Activated naive CD8-positive, alpha-beta T cell treated with anti-CD3 and anti-CD28 coated beads, Interleukin-2, amount 50 U/mL, for 24 hours (primary cell): ENCODE measurements at regions not wholly inside any gene's neighbourhood (a gene's known extent, or its start where the extent isn't known, plus 50 kb on each side); places are given as distances from the start of the nearest gene placed in this dataset.

ENCODE experiments used
- ATAC-seq: fragments of 150-1000 bp; cut with Tn5 transposase; one replicate; pipeline ENCODE4 v1.10.0; 2021
- DNase-seq: peaks from one replicate; pipeline ENCODE4 v3.0.0; 2021
- H3K27ac Mint-ChIP-seq: one replicate; pipeline ENCODE4 v1.8.0; 2021; ENCODE audit warnings: mild to moderate bottlenecking, mixed read lengths
- H3K27me3 Mint-ChIP-seq: one replicate; pipeline ENCODE4 v1.8.0; 2021; ENCODE audit warnings: mixed read lengths
- H3K36me3 Mint-ChIP-seq: one replicate; pipeline ENCODE4 v1.8.0; 2021; ENCODE audit warnings: low read depth, mixed read lengths
- H3K4me1 Mint-ChIP-seq: one replicate; pipeline ENCODE4 v1.8.0; 2021; ENCODE audit warnings: mixed read lengths
- H3K4me3 Mint-ChIP-seq: one replicate; pipeline ENCODE4 v1.8.0; 2021; ENCODE audit warnings: mild to moderate bottlenecking, moderate library complexity, mixed read lengths
- H3K9me3 Mint-ChIP-seq: one replicate; pipeline ENCODE4 v1.8.0; 2021; ENCODE audit warnings: mixed read lengths

GRCh38 chr1:186532466-186532865 is 71.6 kb upstream of the PDC start:
- Mint-ChIP-seq H3K4me1 (no peaks in the 10 kb centered on the region), H3K36me3 (no peaks in the 10 kb centered on the region), H3K4me3 (no peak overlapping the region), H3K27ac (no peak overlapping the region), H3K9me3 (peaks cover 4% of the 10 kb centered on the region), H3K27me3 (peaks cover 9% of the 10 kb centered on the region)
- ATAC-seq, result no peak
- DNase-seq, result no peak

- H3K36me3 Mint-ChIP-seq, result no peaks in the 10 kb centered on the region
- H3K9me3 Mint-ChIP-seq, result peaks cover 4% of the 10 kb centered on the region
- H3K27ac Mint-ChIP-seq, result no peak overlapping the region
- peaks cover 9% of the 10 kb centered on the region for H3K27me3 Mint-ChIP-seq
- ATAC-seq (no peak), DNase-seq (no peak)
- no peak overlapping the region for H3K4me3 Mint-ChIP-seq
- no peaks in the 10 kb centered on the region for H3K4me1 Mint-ChIP-seq
Measured at GRCh38 chr1:186531561-186532165, 70.7 kb upstream of the PDC start.

GRCh38 chr1:186530109-186530508 is 69.2 kb upstream of the PDC start:
- DNase-seq (no peak), ATAC-seq (no peak)
- H3K27me3 Mint-ChIP-seq, result peaks cover 9% of the 10 kb centered on the region
- H3K27ac Mint-ChIP-seq, result no peak overlapping the region
- peaks cover 8% of the 10 kb centered on the region for H3K9me3 Mint-ChIP-seq
- H3K36me3 Mint-ChIP-seq, result no peaks in the 10 kb centered on the region
- no peaks in the 10 kb centered on the region for H3K4me1 Mint-ChIP-seq
- H3K4me3 Mint-ChIP-seq, result no peak overlapping the region

- peaks cover 19% of the 10 kb centered on the region for H3K9me3 Mint-ChIP-seq
- DNase-seq, result no peak
- H3K27ac Mint-ChIP-seq, result no peak overlapping the region
- peaks cover 4% of the 10 kb centered on the region for H3K4me1 Mint-ChIP-seq
- H3K27me3 Mint-ChIP-seq, result no peaks in the 10 kb centered on the region
- H3K36me3 Mint-ChIP-seq, result no peaks in the 10 kb centered on the region
- H3K4me3 Mint-ChIP-seq, result no peak overlapping the region
- ATAC-seq, result no peak
Measured at GRCh38 chr1:186519982-186520381, 59.1 kb upstream of the PDC start.

- H3K27me3 Mint-ChIP-seq, result no peaks in the 10 kb centered on the region
- H3K27ac Mint-ChIP-seq, result no peak overlapping the region
- H3K36me3 Mint-ChIP-seq, result no peaks in the 10 kb centered on the region
- no peak for DNase-seq
- H3K9me3 Mint-ChIP-seq, result peaks cover 13% of the 10 kb centered on the region
- no peak for ATAC-seq
- H3K4me1 Mint-ChIP-seq, result peaks cover 4% of the 10 kb centered on the region
- no peak overlapping the region for H3K4me3 Mint-ChIP-seq
Measured at GRCh38 chr1:186518822-186519381, 58.0 kb upstream of the PDC start.

- H3K27ac Mint-ChIP-seq, result no peak overlapping the region
- peaks cover 4% of the 10 kb centered on the region for H3K4me1 Mint-ChIP-seq
- no peak overlapping the region for H3K4me3 Mint-ChIP-seq
- DNase-seq, result no peak
- H3K9me3 Mint-ChIP-seq, result peaks cover 13% of the 10 kb centered on the region
- no peaks in the 10 kb centered on the region for H3K36me3 Mint-ChIP-seq
- no peaks in the 10 kb centered on the region for H3K27me3 Mint-ChIP-seq
- no peak for ATAC-seq
Measured at GRCh38 chr1:186518395-186518794, 57.5 kb upstream of the PDC start.

GRCh38 chr1:186514367-186514766 is 53.5 kb upstream of the PDC start:
- Mint-ChIP-seq H3K27ac (no peak overlapping the region), H3K9me3 (peaks cover 1% of the 10 kb centered on the region), H3K4me1 (peaks cover 5% of the 10 kb centered on the region), H3K4me3 (no peak overlapping the region), H3K36me3 (peaks cover 5% of the 10 kb centered on the region), H3K27me3 (no peaks in the 10 kb centered on the region)
- ATAC-seq, result no peak
- DNase-seq, result no peak

GRCh38 chr1:186513526-186513925 is 52.6 kb upstream of the PDC start:
- ATAC-seq (no peak), DNase-seq (no peak)
- Mint-ChIP-seq H3K4me1 (peaks cover 4% of the 10 kb centered on the region), H3K27me3 (no peaks in the 10 kb centered on the region), H3K4me3 (no peak overlapping the region), H3K36me3 (peaks cover 5% of the 10 kb centered on the region), H3K27ac (no peak overlapping the region), H3K9me3 (peaks cover 6% of the 10 kb centered on the region)

GRCh38 chr1:186512698-186513457 is 52.0 kb upstream of the PDC start:
- peaks cover 4% of the 10 kb centered on the region for H3K4me1 Mint-ChIP-seq
- ATAC-seq (no peak), DNase-seq (no peak)
- H3K27ac Mint-ChIP-seq, result no peak overlapping the region
- H3K27me3 Mint-ChIP-seq, result no peaks in the 10 kb centered on the region
- peaks cover 6% of the 10 kb centered on the region for H3K9me3 Mint-ChIP-seq
- H3K36me3 Mint-ChIP-seq, result peaks cover 5% of the 10 kb centered on the region
- no peak overlapping the region for H3K4me3 Mint-ChIP-seq

GRCh38 chr1:186511761-186512637 is 51.1 kb upstream of the PDC start:
- H3K4me3 Mint-ChIP-seq, result no peak overlapping the region
- H3K27ac Mint-ChIP-seq, result no peak overlapping the region
- no peak for ATAC-seq
- no peaks in the 10 kb centered on the region for H3K27me3 Mint-ChIP-seq
- peaks cover 5% of the 10 kb centered on the region for H3K36me3 Mint-ChIP-seq
- peaks cover 6% of the 10 kb centered on the region for H3K9me3 Mint-ChIP-seq
- peaks cover 4% of the 10 kb centered on the region for H3K4me1 Mint-ChIP-seq
- no peak for DNase-seq
